ENCODE measurements at regions not wholly inside any gene's neighbourhood (a gene's known extent, or its start where the extent isn't known, plus 50 kb on each side); places are given as distances from the start of the nearest gene placed in this dataset.
"Not testable (repeated sequence)": the region's sequence is repeated elsewhere in the genome, so short reads cannot be mapped to it uniquely, and the experiment has no call there.

DNA sequence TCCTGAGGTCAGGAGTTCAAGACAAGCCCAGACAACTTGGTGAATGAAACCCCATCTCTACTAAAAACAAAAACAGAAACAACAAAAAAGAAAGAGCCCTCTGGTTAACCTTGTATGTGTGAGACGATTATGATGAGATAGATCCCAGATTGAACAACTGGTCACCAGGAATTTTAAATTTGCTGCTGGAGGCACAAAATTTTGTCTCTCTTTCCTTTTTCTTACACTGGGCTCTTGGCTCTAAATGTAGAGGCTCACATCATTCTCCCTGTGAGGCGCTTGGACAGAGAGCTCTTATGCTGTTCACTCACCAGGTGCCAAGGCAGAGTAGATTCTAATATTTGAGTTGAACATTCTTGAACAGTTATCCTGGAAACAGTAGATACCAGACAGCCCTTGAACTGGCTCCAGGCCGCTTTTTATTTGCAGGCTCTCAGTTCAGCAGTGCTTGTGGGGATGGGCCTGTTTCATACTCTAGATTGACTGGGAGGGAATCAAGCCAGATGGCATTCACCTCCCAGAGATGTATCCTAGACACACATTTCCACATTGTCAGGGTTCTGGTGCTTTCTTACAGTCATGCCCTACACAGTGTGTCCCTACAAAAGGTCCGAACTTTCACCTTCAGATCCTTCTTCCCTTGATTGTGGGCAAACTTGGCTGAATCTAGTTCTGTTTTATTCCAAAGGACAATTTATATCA, 1159.6 kb downstream of the RPIA start:
- Histone ChIP-seq H3K27ac (replicated peaks; ENCODE audit: low read length) (no peak overlapping the region), H2BK5ac (ENCODE audit: low read length) (no peak overlapping the region), H3K4me1 (ENCODE audit: control insufficient read depth in 2 of 2, insufficient read depth in 1 of 2, low read depth in 1 of 2, low read length in 2 of 2) (no peaks in the 10 kb centered on the region), H4K8ac (ENCODE audit: low read depth, low read length) (no peak overlapping the region), H3K4me2 (ENCODE audit: insufficient read depth, low read length, poor library complexity, severe bottlenecking) (no peak overlapping the region), H3K23ac (ENCODE audit: low read depth, low read length, poor library complexity) (no peak overlapping the region), H3K14ac (ENCODE audit: low read length) (no peak overlapping the region), H2BK15ac (ENCODE audit: low read length) (no peak overlapping the region), H2AK5ac (ENCODE audit: low read depth, low read length) (no peak overlapping the region), H3K9ac (ENCODE audit: low read depth, low read length, poor library complexity) (no peak overlapping the region), H3K36me3 (replicated peaks in 1 of 2; ENCODE audit: control insufficient read depth in 2 of 2, insufficient read depth in 2 of 2, low read length in 2 of 2) (no peaks in the 10 kb centered on the region), H2BK12ac (ENCODE audit: low read length) (no peak overlapping the region), H2BK120ac (ENCODE audit: low read depth, low read length) (no peak overlapping the region), H3K18ac (ENCODE audit: low read length) (no peak overlapping the region), H3K79me1 (ENCODE audit: low read depth, low read length) (no peaks in the 10 kb centered on the region), H3K9me3 (replicated peaks in 1 of 2; ENCODE audit: control insufficient read depth in 2 of 2, insufficient read depth in 1 of 2, low read depth in 1 of 2, low read length in 2 of 2) (peaks cover 0 to 13% of the 10 kb centered on the region in 2 donors), H3K4ac (ENCODE audit: low read length) (no peak overlapping the region), H2AFZ (ENCODE audit: low read length) (no peak overlapping the region), H3K4me3 (ENCODE audit: low read length in 2 of 2) (no peak overlapping the region), H3K27me3 (ENCODE audit: control insufficient read depth in 3 of 3, insufficient read depth in 3 of 3, low read depth in 1 of 3, low read length in 3 of 3) (no peaks in the 10 kb centered on the region), H4K91ac (ENCODE audit: low read depth, low read length, poor library complexity) (no peak overlapping the region)
- no CpG with 5 or more reads among the region's 4 CpGs for WGBS, 2 donors (ENCODE audit: extremely low coverage in 2 of 2, insufficient read length in 2 of 2, insufficient replicate concordance in 1 of 2)
- no peak for DNase-seq (ENCODE audit: low spot score)

DNA sequence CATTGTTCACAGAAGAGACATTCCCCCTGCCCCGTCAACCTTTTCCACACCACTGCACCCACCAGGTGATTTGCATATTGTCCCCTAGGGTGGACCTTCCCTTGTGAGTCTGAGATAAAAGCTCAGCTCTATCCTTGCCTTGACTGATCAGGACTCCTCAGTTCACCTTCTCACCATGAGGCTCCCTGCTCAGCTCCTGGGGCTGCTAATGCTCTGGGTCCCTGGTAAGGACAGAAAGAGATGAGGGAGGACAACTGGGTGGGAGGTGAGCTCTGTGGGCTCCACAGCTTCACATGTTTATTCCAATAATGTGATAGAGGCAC, 1160.1 kb downstream of the RPIA start:
- no CpG with 5 or more reads among the region's 1 CpG for WGBS, 2 donors (ENCODE audit: extremely low coverage in 2 of 2, insufficient read length in 2 of 2, insufficient replicate concordance in 1 of 2)
- DNase-seq (ENCODE audit: low spot score) = no peak

DNA sequence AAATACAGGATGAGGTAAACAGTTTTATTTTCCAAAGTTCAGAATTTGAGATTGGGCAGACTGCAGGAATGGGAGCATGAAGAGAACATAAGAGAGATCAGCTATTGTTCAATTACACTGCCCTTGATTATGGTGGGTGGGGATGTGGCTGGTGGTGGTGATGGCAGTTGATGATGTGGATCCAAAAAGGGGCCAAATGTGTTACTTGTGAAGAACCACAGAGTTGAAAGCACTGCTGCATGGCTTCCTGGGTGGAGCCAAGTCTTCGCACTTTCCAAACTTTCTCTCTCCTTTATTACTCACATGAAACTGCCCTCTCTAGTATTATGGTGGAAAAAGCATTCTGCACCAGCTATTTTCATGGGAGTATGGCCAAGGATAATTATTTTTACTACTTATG, 1162.0 kb downstream of the RPIA start:
- not testable (repeated sequence) for H3K79me1 ChIP-seq (ENCODE audit: low read depth, low read length); DNase-seq (ENCODE audit: low spot score); H3K23ac ChIP-seq (ENCODE audit: low read depth, low read length, poor library complexity); H2BK120ac ChIP-seq (ENCODE audit: low read depth, low read length); H4K91ac ChIP-seq (ENCODE audit: low read depth, low read length, poor library complexity); H2AK5ac ChIP-seq (ENCODE audit: low read depth, low read length); H3K4me3 ChIP-seq (ENCODE audit: low read length in 2 of 2); H4K8ac ChIP-seq (ENCODE audit: low read depth, low read length); H3K4ac ChIP-seq (ENCODE audit: low read length); H3K27me3 ChIP-seq (ENCODE audit: control insufficient read depth in 3 of 3, insufficient read depth in 3 of 3, low read depth in 1 of 3, low read length in 3 of 3); H3K18ac ChIP-seq (ENCODE audit: low read length); H3K9ac ChIP-seq (ENCODE audit: low read depth, low read length, poor library complexity); H2AFZ ChIP-seq (ENCODE audit: low read length); H2BK5ac ChIP-seq (ENCODE audit: low read length); H3K4me1 ChIP-seq (ENCODE audit: control insufficient read depth in 2 of 2, insufficient read depth in 1 of 2, low read depth in 1 of 2, low read length in 2 of 2); H3K4me2 ChIP-seq (ENCODE audit: insufficient read depth, low read length, poor library complexity, severe bottlenecking); H3K14ac ChIP-seq (ENCODE audit: low read length); H3K27ac ChIP-seq (replicated peaks; ENCODE audit: low read length); H2BK12ac ChIP-seq (ENCODE audit: low read length); H3K36me3 ChIP-seq (replicated peaks in 1 of 2; ENCODE audit: control insufficient read depth in 2 of 2, insufficient read depth in 2 of 2, low read length in 2 of 2); H2BK15ac ChIP-seq (ENCODE audit: low read length); H3K9me3 ChIP-seq (replicated peaks in 1 of 2; ENCODE audit: control insufficient read depth in 2 of 2, insufficient read depth in 1 of 2, low read depth in 1 of 2, low read length in 2 of 2)
- no CpG with 5 or more reads among the region's 1 CpG for WGBS, 2 donors (ENCODE audit: extremely low coverage in 2 of 2, insufficient read length in 2 of 2, insufficient replicate concordance in 1 of 2)

More for the DNA sequence above, 1160.1 kb downstream of the RPIA start:
- no peak overlapping the region for H2AK5ac ChIP-seq (ENCODE audit: low read depth, low read length)
- no peak overlapping the region for H4K91ac ChIP-seq (ENCODE audit: low read depth, low read length, poor library complexity)
- no peak overlapping the region for H2BK5ac ChIP-seq (ENCODE audit: low read length)
- no peaks in the 10 kb centered on the region for H3K36me3 ChIP-seq (replicated peaks in 1 of 2; ENCODE audit: control insufficient read depth in 2 of 2, insufficient read depth in 2 of 2, low read length in 2 of 2)
- no peaks in the 10 kb centered on the region for H3K4me1 ChIP-seq (ENCODE audit: control insufficient read depth in 2 of 2, insufficient read depth in 1 of 2, low read depth in 1 of 2, low read length in 2 of 2)
- no peak overlapping the region for H2BK12ac ChIP-seq (ENCODE audit: low read length)
- no peaks in the 10 kb centered on the region for H3K27me3 ChIP-seq (ENCODE audit: control insufficient read depth in 3 of 3, insufficient read depth in 3 of 3, low read depth in 1 of 3, low read length in 3 of 3)
- no peak overlapping the region for H3K4me2 ChIP-seq (ENCODE audit: insufficient read depth, low read length, poor library complexity, severe bottlenecking)
- H3K14ac ChIP-seq (ENCODE audit: low read length) = no peak overlapping the region
- H3K79me1 ChIP-seq (ENCODE audit: low read depth, low read length) = no peaks in the 10 kb centered on the region
- no peak overlapping the region for H2BK120ac ChIP-seq (ENCODE audit: low read depth, low read length)
- no peak overlapping the region for H3K4me3 ChIP-seq (ENCODE audit: low read length in 2 of 2)
- H2AFZ ChIP-seq (ENCODE audit: low read length) = no peak overlapping the region
- no peak overlapping the region for H3K18ac ChIP-seq (ENCODE audit: low read length)
- no peak overlapping the region for H4K8ac ChIP-seq (ENCODE audit: low read depth, low read length)
- H3K9ac ChIP-seq (ENCODE audit: low read depth, low read length, poor library complexity) = no peak overlapping the region
- no peak overlapping the region for H2BK15ac ChIP-seq (ENCODE audit: low read length)
- no peak overlapping the region for H3K4ac ChIP-seq (ENCODE audit: low read length)
- no peak overlapping the region for H3K23ac ChIP-seq (ENCODE audit: low read depth, low read length, poor library complexity)
- H3K27ac ChIP-seq (replicated peaks; ENCODE audit: low read length) = no peak overlapping the region
- peaks cover 0 to 13% of the 10 kb centered on the region in 2 donors for H3K9me3 ChIP-seq (replicated peaks in 1 of 2; ENCODE audit: control insufficient read depth in 2 of 2, insufficient read depth in 1 of 2, low read depth in 1 of 2, low read length in 2 of 2)

DNA sequence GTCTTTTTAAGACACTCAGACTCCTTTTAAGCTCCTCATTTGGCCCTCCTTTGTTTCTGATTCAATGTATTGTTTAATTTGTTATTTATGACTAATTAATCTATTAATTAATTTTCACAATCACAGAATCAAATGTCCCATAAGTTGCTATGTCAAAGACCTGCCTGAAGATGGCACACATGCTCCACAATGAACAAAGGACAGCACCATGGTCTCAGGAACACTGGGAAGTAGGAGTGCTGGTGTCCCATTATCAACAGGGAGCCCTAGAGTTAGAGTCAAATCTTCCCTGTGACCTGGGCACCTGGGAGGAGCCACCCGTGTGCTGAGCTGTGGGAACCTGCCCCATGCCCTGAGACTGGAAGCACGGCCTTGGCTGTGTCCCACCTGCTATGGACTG, 1164.3 kb downstream of the RPIA start:
- not testable (repeated sequence) for H3K4me2 ChIP-seq (ENCODE audit: insufficient read depth, low read length, poor library complexity, severe bottlenecking); H3K27ac ChIP-seq (replicated peaks; ENCODE audit: low read length); H3K4ac ChIP-seq (ENCODE audit: low read length); H2AK5ac ChIP-seq (ENCODE audit: low read depth, low read length); H3K14ac ChIP-seq (ENCODE audit: low read length); H3K18ac ChIP-seq (ENCODE audit: low read length); H3K27me3 ChIP-seq (ENCODE audit: control insufficient read depth in 3 of 3, insufficient read depth in 3 of 3, low read depth in 1 of 3, low read length in 3 of 3); H2BK5ac ChIP-seq (ENCODE audit: low read length); H2BK12ac ChIP-seq (ENCODE audit: low read length); H2AFZ ChIP-seq (ENCODE audit: low read length); H3K9ac ChIP-seq (ENCODE audit: low read depth, low read length, poor library complexity); H3K9me3 ChIP-seq (replicated peaks in 1 of 2; ENCODE audit: control insufficient read depth in 2 of 2, insufficient read depth in 1 of 2, low read depth in 1 of 2, low read length in 2 of 2); DNase-seq (ENCODE audit: low spot score); H3K4me3 ChIP-seq (ENCODE audit: low read length in 2 of 2); H2BK120ac ChIP-seq (ENCODE audit: low read depth, low read length); H3K79me1 ChIP-seq (ENCODE audit: low read depth, low read length); H4K8ac ChIP-seq (ENCODE audit: low read depth, low read length); H3K36me3 ChIP-seq (replicated peaks in 1 of 2; ENCODE audit: control insufficient read depth in 2 of 2, insufficient read depth in 2 of 2, low read length in 2 of 2); H2BK15ac ChIP-seq (ENCODE audit: low read length); H3K4me1 ChIP-seq (ENCODE audit: control insufficient read depth in 2 of 2, insufficient read depth in 1 of 2, low read depth in 1 of 2, low read length in 2 of 2); H4K91ac ChIP-seq (ENCODE audit: low read depth, low read length, poor library complexity); H3K23ac ChIP-seq (ENCODE audit: low read depth, low read length, poor library complexity)
- no CpG with 5 or more reads among the region's 2 CpGs for WGBS, 2 donors (ENCODE audit: extremely low coverage in 2 of 2, insufficient read length in 2 of 2, insufficient replicate concordance in 1 of 2)
